ENCODE measurements at regions not wholly inside any gene's neighbourhood (a gene's known extent, or its start where the extent isn't known, plus 50 kb on each side); places are given as distances from the start of the nearest gene placed in this dataset.
"Not testable (repeated sequence)": the region's sequence is repeated elsewhere in the genome, so short reads cannot be mapped to it uniquely, and the experiment has no call there.

GRCh38 chr12:77253321-77253720 is 188.0 kb upstream of the E2F7 start:
- DNase-seq, result no peak

GRCh38 chr12:77251799-77252198 is 186.4 kb upstream of the E2F7 start:
- no peak for DNase-seq

GRCh38 chr12:77249892-77250291 is 184.5 kb upstream of the E2F7 start:
- DNase-seq, result no peak

GRCh38 chr12:77248036-77248435 is 182.7 kb upstream of the E2F7 start:
- no peak for DNase-seq

GRCh38 chr12:77247542-77247941 is 182.2 kb upstream of the E2F7 start:
- no peak for DNase-seq

DNA sequence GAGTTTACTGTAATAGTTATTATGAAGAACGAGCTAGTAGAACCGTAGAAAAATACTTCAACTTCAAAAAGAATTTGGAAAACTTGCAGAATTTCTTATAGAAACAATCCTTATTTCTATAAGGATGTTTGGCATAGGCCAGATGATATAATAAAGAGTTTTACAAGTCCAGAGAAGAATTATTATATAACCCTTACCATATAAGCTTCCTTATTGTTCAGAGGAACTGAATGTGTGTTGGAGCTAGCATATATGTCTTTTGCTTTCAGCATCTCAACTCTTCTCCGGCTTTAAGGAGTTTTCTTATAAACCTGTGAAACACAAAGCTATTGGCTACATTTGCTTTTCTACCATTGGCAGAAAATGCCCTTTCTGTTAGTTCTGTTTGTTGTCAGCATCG is 178.0 kb upstream of the E2F7 start:
- no peak for DNase-seq

DNA sequence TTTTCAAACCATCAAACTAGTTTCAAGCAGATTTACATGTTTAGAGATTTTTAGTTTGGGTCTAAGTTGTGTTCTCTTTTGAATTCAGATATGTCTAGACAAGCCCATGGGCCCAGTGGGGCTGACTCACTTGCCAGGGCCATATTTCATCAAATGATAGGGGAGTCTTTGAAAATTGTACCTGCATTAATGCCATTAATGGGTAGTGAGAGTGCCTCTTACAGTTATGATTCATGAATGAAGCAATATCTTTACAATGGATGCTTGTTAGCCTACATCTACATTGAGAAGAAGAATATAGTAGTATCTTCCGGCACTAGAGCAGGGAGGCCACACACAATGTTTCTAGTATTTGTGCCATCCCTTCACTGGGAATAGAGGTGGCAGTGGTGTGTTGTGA is 174.2 kb upstream of the E2F7 start:
- no peak for DNase-seq

DNA sequence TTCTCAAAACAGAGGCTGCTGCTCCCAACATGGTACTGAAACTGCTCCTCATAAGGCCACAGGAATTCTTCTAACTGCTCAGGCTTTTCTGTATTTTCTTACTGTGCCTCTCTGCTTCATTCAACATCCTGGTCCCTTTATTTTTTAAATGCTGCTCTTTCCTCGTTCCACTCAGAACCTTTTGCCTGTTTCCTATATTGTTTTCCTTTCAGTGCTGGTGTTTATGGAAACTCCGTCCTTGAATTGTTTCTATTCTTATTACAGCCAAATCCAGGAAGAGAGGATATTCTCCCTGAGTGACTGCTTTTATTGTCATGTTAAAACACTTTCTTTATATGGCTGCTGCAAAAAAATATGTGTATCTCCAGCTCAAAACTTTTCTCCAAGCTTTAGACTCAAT is 173.0 kb upstream of the E2F7 start:
- DNase-seq, result no peak

DNA sequence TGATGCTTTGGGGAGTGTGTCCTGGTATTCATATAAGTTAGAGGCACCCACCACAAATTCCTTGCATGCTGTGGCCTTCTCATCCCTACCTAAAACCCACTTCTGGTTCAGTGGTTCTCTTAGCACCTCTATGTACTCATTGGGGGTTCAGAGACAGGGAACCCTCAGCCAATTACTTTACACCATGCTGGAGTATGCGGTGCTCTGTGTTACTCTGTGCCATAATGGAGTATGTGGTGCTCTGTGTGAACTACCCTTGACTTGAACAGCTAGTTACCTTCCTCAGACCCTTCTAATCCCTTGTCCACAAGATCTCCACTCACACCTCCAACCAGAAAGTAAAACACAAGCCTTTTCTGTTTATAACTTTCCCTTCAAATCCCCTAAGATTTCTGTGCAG is 172.5 kb upstream of the E2F7 start:
- no peak for DNase-seq

- DNase-seq, result no peak
Observed at GRCh38 chr12:77236066-77236465, 170.7 kb upstream of the E2F7 start.

- no peak for DNase-seq
Observed at GRCh38 chr12:77232045-77232444, 166.7 kb upstream of the E2F7 start.

GRCh38 chr12:77231501-77231918 is 166.1 kb upstream of the E2F7 start:
- peak; percentile 21 to 48 (median 42) for DNase-seq

- DNase-seq, result no peak
Observed at GRCh38 chr12:77229640-77230442, 164.5 kb upstream of the E2F7 start.

GRCh38 chr12:77228376-77228775 is 163.0 kb upstream of the E2F7 start:
- no peak for DNase-seq

DNA sequence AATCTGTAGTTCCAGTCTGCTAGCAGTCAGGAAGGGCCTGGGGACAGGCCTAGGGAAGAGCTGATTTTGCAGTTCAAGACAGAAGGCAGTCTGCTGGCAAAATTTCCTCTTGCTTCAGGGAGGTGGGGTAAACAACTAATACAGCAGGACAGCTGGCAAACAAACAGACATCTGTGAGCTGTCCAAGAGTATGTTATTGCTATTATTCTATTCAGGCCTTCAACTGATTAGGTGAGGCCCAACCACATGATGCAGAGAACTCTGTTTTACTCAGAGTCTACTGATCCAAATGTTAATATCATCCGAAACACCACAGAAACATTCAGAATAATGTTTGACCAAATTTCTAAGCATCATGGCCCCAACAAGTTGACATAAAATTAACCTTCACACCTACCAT is 161.0 kb upstream of the E2F7 start:
- no peak for DNase-seq

DNA sequence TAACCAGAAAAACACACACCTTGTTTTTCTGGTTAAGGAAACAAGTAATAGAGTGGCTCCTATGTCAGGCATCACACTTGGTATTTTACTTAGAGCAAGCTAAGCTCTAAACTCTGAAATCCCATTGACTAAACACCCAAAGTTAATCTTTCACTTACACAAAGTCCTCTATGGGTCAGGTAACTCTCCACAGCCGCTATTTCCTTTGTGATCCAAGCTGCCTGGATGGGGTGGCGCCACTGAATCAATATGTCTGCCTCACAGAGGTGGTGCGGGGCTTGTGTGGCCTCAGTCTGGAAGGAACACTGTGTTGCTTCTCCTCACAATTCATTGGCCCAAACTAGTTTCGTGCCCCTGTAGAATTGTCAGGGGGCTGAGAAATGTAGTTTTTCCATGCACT is 160.0 kb upstream of the E2F7 start:
- DNase-seq, result no peak

- no peak for DNase-seq
Observed at GRCh38 chr12:77224346-77224745, 159.0 kb upstream of the E2F7 start.

DNA sequence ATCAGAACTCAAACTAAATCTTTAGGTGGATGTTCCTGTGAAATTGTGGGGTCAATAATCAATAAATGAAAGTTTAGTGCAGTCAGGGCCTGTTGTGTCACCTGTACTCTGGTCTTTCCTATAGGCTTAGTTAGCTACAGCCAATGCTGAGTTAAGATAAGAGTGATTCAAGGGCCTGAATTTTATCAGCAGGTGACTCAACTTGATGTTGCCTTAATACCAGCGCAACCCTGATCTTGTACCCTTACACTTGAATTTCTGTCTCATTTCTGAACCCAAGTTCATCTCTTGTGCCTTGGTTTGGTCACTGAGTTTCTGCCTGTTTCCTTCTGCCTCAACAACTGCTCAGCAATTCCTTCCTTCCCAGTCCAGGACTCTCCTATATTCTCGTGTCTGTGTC is 157.0 kb upstream of the E2F7 start:
- DNase-seq, result no peak

DNA sequence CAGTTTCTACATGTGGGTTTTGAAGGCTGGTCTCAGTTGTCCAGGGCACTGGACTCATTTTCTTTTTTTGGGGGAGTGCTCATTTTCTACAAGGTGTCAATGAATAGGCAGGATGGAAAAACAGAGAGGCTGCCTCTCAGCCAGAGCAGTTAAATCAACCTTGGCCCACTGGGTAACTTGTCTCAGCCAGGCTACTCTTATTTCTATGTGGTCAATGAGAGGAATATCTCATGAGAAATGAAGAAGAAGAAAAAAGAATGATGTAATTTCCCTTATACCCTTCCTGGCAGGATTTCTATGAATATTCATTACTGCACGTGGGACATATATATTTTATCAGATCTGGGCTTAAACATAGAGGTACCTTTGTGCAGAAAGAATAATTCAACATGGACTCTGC is 155.2 kb upstream of the E2F7 start:
- DNase-seq, result no peak

GRCh38 chr12:77218278-77218677 is 152.9 kb upstream of the E2F7 start:
- DNase-seq, result no peak

GRCh38 chr12:77216136-77216535 is 150.8 kb upstream of the E2F7 start:
- not testable (repeated sequence) for DNase-seq

DNA sequence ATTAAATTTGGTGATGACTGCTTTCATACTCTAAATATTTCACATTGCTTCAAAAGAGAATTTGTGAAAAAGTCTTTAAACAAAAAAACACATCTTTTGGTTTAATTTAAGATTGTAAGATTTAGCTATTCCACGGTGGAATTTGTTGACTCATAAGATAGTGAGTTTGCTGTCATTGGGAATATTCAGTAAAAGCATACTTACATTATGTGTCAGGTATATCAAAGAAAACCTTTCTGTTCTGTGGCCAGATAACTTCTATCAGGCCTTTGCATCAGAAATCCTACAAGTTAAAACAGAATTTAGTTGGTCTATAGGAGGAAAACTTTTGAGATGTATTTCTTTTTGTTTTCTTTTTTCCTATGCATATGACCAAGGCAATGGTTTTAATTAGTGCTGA is 148.8 kb upstream of the E2F7 start:
- DNase-seq, result no peak

DNA sequence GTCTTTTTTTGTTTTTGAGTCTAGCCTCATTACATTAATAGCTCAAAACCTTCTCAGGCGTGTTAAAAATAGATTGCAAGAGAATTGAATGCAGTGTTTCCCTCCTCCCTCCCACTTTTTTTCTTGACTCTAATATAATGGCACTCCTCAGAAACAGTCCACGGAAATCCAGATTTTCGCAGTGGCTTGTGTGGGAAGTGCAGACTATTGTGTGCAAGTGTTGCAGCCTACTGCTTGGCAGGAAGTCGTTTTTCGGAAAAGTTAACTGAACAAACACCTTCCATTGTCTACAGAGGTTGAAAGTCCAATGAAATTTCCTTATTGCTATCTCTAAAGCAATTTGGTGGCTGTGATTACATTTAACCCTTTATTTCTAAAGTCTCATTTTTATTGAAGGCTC is 147.9 kb upstream of the E2F7 start:
- DNase-seq, result no peak

DNA sequence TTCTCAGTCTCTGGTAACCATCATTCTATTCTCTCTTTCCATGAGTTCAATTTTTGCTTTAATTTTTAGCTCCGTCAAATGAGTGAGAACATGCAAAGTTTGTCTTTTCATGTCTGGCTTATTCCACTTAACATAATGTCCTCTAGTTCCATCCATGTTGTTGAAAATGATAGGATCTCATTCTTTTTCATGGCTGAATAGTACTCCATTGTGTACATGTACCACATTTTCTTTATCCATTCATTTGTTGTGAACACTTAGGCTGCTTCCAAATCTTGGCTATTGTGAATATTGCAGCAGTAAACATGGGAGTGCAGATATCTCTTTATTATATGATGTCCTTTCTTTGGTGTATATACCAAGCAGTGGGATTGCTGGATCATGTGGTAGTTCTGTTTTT is 145.4 kb upstream of the E2F7 start:
- no peak for DNase-seq

- DNase-seq, result no peak
Observed at GRCh38 chr12:77204083-77204482, 138.7 kb upstream of the E2F7 start.
